ENCODE measurements at regions not wholly inside any gene's neighbourhood (a gene's known extent, or its start where the extent isn't known, plus 50 kb on each side); places are given as distances from the start of the nearest gene placed in this dataset.

DNA sequence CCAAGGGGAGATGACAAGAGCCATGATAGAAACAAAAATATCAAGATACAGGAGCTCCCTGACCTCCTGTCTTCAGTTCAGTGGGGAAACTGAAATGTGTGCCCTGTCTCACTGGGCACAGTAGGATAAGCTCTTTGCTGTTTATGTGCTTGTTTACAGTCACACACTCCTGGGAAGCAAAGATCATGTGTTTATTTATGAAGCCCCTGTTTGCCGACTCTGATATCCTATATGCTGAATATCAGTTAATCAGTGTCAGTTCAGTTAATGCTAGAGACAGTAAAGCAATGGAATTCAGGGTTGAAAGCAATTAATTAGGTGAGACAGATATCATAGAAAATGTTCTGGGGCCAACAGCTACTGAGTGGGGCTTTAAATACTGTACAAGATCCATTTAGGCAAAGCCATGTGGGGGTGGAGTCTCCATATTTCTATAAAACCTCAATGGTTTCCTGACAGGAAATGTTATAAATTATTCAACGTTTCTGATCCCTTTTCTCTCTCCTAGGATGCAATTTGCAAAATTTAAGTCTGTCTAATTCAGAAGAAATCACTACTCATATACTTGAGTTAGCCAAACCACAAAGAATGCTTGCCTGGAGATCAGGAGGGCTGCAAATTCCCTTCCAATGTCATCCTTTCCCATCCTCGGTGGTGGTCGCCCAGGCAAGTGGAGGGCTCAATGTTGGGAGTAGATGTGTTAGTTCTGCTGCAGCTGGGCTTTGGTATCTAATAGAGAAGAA, 551.3 kb downstream of the CMPK2 start:
- H3K4me1 Mint-ChIP-seq (ENCODE audit: unreplicated experiment): peaks cover 23% of the 10 kb centered on the region
- no peaks in the 10 kb centered on the region for H3K27me3 Mint-ChIP-seq
- no peak overlapping the region for H3K4me3 Mint-ChIP-seq
- TF ChIP-seq, protein P1, sequence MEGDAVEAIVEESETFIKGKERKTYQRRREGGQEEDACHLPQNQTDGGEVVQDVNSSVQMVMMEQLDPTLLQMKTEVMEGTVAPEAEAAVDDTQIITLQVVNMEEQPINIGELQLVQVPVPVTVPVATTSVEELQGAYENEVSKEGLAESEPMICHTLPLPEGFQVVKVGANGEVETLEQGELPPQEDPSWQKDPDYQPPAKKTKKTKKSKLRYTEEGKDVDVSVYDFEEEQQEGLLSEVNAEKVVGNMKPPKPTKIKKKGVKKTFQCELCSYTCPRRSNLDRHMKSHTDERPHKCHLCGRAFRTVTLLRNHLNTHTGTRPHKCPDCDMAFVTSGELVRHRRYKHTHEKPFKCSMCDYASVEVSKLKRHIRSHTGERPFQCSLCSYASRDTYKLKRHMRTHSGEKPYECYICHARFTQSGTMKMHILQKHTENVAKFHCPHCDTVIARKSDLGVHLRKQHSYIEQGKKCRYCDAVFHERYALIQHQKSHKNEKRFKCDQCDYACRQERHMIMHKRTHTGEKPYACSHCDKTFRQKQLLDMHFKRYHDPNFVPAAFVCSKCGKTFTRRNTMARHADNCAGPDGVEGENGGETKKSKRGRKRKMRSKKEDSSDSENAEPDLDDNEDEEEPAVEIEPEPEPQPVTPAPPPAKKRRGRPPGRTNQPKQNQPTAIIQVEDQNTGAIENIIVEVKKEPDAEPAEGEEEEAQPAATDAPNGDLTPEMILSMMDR (conservative IDR thresholded peaks at IDR 0.05): no peak
- no peaks in the 10 kb centered on the region for H3K36me3 Mint-ChIP-seq
- no peak for DNase-seq (ENCODE audit: extremely low spot score, unreplicated experiment)
- no peaks in the 10 kb centered on the region for H3K9me3 Mint-ChIP-seq
- H3K27ac Mint-ChIP-seq: no peak overlapping the region

DNA sequence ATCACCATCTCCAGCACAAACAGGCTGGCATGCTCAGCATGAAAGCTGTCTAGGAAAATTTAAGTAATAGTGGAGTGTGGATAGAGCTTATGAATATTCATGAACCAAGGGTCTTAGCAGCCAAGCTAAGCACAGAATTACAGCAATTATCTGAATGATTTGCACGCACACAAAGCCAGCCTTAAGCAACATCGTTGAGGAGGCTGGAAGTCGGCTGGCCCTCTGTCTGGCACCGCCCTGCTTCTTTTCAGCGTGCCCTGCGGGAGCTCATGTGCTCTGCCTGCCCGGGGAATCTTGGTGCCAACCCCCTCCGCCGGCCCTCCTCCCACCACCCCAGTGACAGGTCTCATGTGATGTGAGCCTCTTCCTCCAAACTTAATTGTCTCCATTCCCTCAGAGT, 540.1 kb downstream of the CMPK2 start:
- Mint-ChIP-seq H3K27ac (no peak overlapping the region), H3K9me3 (peaks cover 20% of the 10 kb centered on the region), H3K36me3 (no peaks in the 10 kb centered on the region), H3K27me3 (no peaks in the 10 kb centered on the region), H3K4me3 (no peak overlapping the region), H3K4me1 (ENCODE audit: unreplicated experiment) (no peaks in the 10 kb centered on the region)
- DNase-seq (ENCODE audit: extremely low spot score, unreplicated experiment): no peak
- TF ChIP-seq, protein P1 (conservative IDR thresholded peaks at IDR 0.05): no peak

DNA sequence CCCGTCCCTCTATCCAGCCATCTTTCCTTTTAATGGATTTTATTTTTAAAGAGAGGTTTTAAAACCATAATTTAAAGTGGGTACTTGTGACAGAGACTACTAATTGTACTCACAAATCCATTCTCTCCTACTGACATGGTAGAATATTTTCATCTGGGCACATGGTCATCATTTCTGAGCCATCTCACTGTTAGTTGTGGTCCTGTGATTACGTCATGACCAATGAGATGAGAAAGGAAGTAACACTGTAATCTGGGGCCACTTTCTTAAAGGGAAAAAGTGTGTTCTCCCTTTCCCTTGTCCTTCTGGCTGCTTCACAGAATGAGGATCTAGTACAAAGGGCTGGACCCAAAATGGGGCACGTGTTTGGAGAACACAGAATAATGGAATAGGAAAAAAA, 538.7 kb downstream of the CMPK2 start:
- H3K27me3 Mint-ChIP-seq: no peaks in the 10 kb centered on the region
- no peak for DNase-seq (ENCODE audit: extremely low spot score, unreplicated experiment)
- H3K36me3 Mint-ChIP-seq: no peaks in the 10 kb centered on the region
- H3K4me1 Mint-ChIP-seq (ENCODE audit: unreplicated experiment): no peaks in the 10 kb centered on the region
- H3K9me3 Mint-ChIP-seq: peaks cover 10% of the 10 kb centered on the region
- H3K27ac Mint-ChIP-seq: no peak overlapping the region
- H3K4me3 Mint-ChIP-seq: no peak overlapping the region
- TF ChIP-seq, protein P1 (conservative IDR thresholded peaks at IDR 0.05): no peak

DNA sequence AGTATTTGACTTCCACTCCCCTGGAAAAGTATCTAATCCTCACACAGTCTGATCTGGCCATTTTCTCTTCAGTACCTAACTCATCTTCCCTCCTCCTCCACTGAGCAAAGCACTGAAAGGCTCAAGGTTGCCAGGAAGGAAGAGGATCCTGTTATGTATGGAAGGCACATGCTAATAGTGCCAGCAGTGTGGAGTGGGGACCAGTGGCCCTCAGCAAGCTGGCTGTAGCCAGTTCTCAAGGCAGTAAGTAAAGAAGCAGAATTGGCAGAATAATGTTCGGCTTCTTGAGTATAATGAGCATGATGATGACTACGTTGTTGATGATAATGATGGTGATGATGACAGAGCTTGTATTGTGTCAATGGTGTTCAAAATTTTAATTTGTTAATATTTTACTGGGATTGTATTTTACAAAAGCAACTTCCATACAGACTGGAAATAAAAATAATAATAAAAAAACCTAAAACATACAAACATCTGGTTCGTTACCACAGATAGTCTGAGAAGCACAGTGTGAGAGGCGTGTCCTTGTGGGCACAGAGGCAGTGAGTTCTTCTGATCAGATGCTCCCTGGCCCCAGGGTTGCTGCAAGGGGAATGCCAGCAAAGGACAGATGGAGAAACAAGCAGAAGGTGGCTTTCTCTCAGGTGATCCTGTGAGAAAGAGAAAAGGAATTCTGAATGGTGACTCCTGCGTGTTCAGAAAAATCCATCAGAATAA, 528.8 kb downstream of the CMPK2 start:
- TF ChIP-seq, protein P1 (conservative IDR thresholded peaks at IDR 0.05): no peak
- H3K4me3 Mint-ChIP-seq: peak overlapping the region; percentile 30
- H3K9me3 Mint-ChIP-seq: no peaks in the 10 kb centered on the region
- H3K36me3 Mint-ChIP-seq: no peaks in the 10 kb centered on the region
- H3K4me1 Mint-ChIP-seq (ENCODE audit: unreplicated experiment): peaks cover 33% of the 10 kb centered on the region
- H3K27ac Mint-ChIP-seq: no peak overlapping the region
- no peaks in the 10 kb centered on the region for H3K27me3 Mint-ChIP-seq
- DNase-seq (ENCODE audit: extremely low spot score, unreplicated experiment): no peak

DNA sequence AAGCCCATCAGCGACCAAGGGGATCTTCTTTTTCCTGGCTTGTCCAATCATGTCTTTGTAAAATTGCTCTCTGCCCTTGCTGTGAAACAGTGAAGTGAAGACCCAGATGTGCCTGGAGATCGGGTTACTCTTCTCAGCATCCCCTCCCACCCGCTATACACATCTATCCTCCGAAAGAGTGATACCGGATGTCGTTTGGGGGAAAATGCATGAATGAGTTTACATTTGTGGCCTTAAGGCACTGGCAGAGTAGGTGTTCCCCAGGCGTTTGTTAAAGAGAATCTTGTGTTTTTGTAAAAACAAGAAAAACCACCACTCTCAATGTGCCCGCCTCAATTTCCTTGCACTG, 528.3 kb downstream of the CMPK2 start:
- no peak overlapping the region for H3K27ac Mint-ChIP-seq
- H3K9me3 Mint-ChIP-seq: no peaks in the 10 kb centered on the region
- no peaks in the 10 kb centered on the region for H3K27me3 Mint-ChIP-seq
- no peaks in the 10 kb centered on the region for H3K36me3 Mint-ChIP-seq
- TF ChIP-seq, protein P1 (conservative IDR thresholded peaks at IDR 0.05): no peak
- peak overlapping the region; percentile 44 for H3K4me3 Mint-ChIP-seq
- H3K4me1 Mint-ChIP-seq (ENCODE audit: unreplicated experiment): peaks cover 33% of the 10 kb centered on the region
- DNase-seq (ENCODE audit: extremely low spot score, unreplicated experiment): no peak

Data from type B pancreatic cell (in vitro differentiated cells).